Right lung (tissue), 2 donors: ENCODE measurements at regions not wholly inside any gene's neighbourhood (a gene's known extent, or its start where the extent isn't known, plus 50 kb on each side); places are given as distances from the start of the nearest gene placed in this dataset.

ENCODE experiments used
- DNase-seq, 2 donors: peaks; one replicate each; pipeline ENCODE4 v3.0.0-alpha.2; 2013

GRCh38 chr5:68450245-68450852, 234.8 kb downstream of the PIK3R1 start:
- DNase-seq, result no peak

DNA sequence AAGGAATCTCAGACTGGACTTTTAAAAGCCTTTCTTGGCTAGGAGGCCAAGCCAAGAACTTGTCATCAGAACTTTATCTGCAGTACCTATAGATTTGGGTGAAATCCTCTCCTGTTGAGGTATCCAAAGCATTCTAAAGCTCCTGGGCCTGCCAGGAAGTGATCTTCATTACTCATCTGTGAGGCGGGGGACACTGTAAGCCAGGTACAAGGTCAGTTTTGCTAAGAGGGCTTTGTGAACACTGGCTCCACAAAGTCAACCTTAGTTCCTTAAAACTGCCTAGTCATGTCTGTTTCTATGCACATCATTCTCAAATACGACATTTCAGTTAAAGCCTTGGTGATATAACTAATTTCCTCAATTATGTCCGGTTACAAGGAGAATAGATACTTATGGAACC, 236.7 kb downstream of the PIK3R1 start:
- no peak for DNase-seq

GRCh38 chr5:68454172-68454571, 238.6 kb downstream of the PIK3R1 start:
- no peak for DNase-seq

DNA sequence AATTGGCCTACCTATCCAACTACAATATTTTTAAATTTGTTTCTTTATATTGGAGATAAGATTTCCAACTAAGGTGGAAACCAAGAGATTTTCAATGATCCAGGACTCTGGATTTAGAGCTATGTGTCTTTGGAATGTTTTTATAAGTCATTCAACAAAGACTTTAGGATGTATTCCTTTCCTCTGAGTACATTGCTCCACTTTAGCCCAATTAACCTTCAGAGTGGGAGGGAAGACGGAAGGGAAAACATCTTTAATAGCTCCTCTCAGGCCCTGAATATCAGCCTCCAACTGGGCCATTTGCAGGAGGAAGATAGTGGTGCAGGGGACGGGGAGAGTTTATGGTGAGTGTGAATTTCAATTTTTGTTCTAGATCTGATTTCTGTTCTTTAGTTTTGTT, 239.2 kb downstream of the PIK3R1 start:
- DNase-seq, result no peak

GRCh38 chr5:68455216-68455615, 239.7 kb downstream of the PIK3R1 start:
- DNase-seq, result no peak

DNA sequence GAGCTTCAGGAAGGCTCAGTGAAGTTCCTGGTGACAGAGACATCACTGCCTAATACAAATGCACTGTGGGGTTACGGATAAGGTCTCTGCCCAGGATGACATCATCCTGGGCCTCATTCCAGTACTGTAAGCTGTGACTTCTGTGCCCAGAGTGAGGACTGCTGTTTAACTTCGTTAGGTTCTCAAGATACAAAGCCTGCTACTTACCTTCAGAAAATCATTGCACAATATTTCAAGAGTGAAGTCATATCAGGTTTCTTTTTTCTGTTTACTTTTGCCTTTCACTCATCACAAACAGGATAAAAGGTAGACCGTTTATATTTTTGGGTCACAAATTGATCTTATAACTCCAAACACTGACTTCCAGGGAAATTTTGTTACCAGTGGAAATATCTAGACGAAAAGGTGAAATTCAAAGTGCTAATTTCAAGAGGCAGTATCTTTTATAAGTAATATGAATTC, 241.2 kb downstream of the PIK3R1 start:
- peak; percentile 70 to 77 for DNase-seq

DNA sequence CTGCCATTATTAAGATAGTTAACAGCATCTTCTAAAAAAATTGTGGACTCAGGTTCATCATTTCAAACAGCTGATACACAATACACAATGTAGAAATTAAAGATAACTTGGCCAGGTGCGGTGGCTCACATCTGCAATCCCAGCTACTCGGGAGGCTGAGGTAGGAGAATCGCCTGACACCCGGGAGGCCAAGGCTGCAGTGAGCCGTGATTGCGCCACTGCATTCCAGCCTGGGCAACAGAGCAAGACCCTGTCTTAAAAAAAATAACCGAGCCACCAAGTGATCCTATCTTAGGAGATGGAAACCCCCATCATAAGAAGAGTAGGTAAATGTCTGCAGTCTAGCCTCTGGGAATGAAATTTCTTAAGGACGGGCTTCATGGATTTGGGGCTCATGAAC, 241.7 kb downstream of the PIK3R1 start:
- no peak for DNase-seq

- no peak for DNase-seq
These were observed 243.0 kb downstream of the PIK3R1 start for GRCh38 chr5:68458416-68459021.

DNA sequence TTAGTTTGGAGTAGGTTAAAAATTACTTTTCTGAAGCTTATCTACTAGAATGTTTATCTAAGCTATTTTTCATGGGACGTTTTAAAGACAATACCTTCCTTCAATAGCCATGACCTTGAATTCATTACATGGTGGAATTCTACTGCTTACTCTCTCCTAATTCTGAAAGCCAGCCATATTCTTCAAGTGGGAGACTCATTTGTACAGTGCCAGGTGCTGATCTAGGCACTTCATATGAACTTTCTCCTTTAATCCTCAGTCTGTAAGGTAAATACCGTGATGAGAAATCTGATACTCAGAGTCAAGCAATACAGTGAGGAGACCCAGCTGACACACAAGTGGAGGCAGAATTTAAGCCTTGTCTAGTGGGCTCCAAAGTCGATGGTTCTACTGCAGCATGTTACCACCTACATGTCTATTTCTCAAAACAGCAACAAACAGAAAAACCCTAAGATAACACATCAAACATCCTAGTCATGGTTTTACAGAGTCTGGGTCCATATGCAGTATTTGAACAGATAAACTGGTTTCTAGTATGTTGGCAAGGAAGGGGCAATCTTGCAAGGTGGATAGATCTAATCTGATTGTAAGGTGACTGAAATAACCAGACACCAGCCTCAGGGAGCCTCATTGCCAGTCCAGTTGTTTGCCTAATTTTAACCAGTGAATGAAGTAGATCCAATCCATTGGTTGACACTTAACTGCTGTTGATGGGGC, 243.7 kb downstream of the PIK3R1 start:
- no peak for DNase-seq

DNA sequence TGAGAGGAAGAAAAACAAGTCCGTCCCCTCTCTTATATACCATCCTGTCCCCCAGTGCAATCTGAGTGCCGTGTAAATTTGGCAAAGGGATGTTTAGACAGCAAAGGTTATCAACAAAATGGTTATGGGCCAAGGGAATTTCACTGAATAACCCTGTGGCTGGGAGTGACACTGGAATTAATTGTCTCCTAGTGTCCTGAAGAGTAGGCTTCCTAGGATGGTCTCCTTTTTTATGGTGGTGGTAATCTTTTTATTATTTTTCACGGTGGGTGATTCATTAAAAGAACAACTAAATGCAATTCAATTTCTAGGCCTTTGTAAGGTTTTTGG, 244.2 kb downstream of the PIK3R1 start:
- no peak for DNase-seq

DNA sequence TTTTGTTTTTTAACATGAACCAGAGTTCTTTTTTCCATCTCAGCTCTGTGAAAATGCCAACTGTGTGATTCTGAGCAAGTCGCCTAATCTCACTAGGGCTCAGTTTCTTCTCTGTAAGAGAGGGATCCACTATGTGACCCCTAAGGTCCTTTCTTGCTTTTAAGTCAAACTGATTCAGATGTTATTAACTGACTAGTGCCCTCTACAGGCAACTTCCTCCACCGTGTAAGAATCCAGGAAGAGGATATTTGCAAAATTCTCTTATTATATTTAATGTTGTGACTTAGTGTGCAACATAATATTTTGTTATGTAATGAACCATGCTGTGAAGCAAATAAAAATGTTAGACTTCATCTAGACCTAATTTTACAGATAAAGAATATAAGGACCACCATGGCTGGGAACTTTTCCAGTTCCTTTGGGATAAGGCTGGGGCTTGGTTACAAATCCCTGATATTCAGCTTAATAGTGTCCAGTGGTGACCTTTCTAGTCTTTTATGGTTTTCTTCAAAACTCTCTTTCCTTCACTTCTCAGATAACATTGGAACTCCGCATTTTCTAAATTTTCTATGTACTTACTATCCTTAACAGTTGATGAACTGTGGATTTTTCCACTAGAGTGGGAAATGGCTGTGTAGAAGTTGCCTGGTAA, 244.7 kb downstream of the PIK3R1 start:
- no peak for DNase-seq

GRCh38 chr5:68463606-68464005, 248.1 kb downstream of the PIK3R1 start:
- DNase-seq, result no peak

DNA sequence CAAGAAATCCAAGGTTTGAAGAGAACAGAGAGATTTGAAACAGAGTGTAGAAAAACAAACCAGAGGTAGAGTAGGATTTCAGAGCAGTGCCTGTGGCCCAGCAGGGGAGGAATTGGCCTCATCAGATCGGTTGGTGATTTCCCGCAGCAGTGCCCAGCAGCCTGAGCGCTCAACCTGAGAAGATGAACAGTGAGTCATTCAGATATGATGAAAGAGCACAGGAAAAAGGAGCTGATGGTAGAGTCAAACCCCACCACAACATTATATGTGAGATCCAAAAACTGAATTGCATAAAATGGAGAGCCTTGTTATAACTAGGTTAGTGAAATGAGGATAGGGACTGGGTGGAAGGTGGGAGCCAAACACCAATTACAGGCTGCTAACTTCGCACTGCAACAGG, 248.9 kb downstream of the PIK3R1 start:
- DNase-seq, result no peak

DNA sequence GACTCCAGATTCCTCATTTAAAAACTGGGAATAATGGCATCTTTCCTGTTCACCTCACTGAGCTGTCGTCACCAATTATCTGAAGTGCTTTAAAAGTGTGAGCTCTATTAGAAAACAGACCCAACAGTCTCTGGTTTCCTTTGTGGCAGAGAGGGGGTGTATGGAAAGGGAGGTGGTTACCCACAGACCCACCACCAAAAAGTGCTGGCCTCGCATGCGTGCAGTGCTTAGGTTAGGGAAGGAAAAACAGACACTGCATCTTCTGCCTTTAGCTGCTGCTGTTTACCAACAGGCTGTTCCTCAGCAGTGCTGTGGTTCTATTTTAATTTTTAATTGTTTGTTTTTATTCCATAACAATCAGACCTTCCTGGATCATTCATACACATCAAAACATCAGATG, 249.6 kb downstream of the PIK3R1 start:
- no peak for DNase-seq

DNA sequence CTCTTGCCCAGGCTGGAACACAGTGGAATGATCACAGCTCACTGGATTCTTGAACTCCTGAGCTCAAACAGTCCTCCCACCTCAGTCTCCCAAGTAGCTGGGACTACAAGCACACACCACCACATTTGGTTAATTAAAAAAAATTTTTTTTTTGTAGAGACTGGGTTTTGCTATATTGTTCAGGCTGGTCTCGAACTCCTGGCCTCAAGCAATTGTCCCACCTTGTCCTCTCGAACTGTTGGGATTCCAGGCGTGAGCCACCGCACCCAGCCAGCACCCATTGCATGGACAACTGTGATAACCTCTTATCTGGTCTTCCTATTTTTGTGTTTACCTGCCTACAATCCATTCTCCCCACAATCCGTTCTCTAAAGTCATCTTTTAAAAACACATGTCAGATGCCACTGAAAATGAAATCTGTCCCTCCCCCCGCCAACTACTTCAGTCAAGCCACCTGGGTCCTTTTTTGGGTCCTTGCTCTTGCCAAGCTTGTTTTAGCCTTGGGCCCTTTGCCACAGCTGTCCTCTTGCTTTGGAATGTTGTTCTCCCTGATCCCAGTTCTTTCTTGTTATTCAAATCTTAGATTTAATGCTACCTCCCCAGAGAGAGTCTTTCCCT, 250.5 kb downstream of the PIK3R1 start:
- no peak for DNase-seq

- no peak for DNase-seq
These were observed 251.7 kb downstream of the PIK3R1 start for GRCh38 chr5:68467208-68467607.

- no peak for DNase-seq
These were observed 252.2 kb downstream of the PIK3R1 start for GRCh38 chr5:68467794-68468193.

DNA sequence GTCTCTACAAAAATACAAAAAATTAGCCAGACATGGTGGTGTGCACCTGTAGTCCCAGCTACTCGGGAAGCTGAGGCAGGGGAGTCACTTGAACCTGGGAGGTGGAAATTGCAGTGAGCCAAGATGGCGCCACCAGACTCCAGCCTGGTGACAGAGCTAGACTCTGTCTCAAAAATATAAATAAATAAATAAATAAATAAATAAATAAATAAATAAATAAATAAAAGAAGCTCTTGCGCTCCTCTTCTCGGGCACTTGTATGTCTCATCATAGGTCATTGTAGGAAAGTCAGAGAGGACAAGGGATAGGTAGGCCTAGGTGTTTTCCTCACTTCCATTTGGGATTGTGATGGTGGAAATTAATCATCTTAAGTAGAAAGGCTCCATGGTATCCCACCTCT, 252.8 kb downstream of the PIK3R1 start:
- no peak for DNase-seq

DNA sequence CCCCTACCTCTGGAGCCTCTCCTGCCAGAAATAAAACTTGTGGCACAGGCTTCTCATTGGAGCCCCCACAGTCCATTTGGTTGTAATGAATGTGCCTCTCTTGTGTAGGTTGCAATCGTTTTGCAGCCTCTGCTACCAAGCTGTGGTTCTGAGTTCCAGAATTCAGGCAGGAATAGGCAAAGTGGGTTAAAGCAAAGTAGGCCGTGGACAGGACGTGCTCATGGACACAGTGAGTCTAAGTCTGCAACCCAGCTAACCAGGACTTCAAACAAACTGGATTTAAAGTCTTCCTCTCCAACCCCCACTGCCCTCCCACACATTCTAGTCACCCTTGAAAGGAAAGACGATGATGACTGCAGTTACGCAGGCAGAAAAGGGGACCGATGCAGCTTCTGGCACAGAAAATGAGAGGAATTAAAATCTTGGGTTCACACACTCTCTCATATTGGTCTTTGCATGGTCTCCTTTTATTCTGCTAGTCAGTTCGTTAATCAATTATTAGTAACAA, 260.0 kb downstream of the PIK3R1 start:
- DNase-seq, result no peak

GRCh38 chr5:68476854-68477253, 261.3 kb downstream of the PIK3R1 start:
- no peak for DNase-seq

DNA sequence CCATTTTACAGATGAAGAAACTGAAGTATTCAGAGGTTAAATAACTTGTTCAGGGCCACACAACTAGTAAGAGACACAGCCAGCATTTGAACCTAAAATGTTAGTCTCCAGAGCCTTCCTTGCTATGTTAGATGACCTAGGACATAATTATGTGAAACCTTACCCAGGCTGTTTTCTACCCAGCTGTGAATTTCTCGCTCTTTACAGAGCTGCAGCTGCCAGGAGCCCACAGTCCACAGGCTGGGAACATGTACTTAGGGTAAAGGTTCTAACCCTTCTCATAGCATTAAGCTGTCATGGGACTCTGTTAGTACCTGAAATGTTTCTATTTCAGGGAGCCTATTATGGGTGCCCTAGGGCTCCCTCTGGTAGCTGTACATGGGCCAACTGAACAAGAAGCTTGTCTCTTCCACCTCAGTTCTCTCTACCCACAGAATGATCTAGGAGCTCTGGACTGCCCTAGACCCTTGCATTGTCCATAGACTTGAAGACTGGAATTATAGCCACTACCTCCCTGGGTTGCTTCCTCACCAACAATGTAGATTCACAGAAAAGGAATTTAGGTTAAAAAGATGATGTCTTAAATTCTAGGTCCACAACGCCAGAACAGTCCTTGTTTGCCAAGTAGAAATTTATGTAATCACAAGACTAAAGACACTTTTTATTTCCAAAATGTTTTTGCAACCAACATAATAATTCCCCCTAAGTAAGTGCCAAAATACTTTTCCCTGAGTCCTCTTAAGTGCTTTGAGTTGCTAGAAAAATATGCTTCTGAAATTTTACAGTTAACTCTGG, 262.9 kb downstream of the PIK3R1 start:
- peak in 1 of 2 donors; percentile 40 for DNase-seq
